ENCODE measurements at regions not wholly inside any gene's neighbourhood (a gene's known extent, or its start where the extent isn't known, plus 50 kb on each side); places are given as distances from the start of the nearest gene placed in this dataset.

GRCh38 chr1:232555494-232556210, 74.3 kb downstream of the SIPA1L2 start:
- DNase-seq (ENCODE audit: low read depth): no peak

GRCh38 chr1:232554409-232554808, 75.5 kb downstream of the SIPA1L2 start:
- no peak for DNase-seq (ENCODE audit: low read depth)

DNA sequence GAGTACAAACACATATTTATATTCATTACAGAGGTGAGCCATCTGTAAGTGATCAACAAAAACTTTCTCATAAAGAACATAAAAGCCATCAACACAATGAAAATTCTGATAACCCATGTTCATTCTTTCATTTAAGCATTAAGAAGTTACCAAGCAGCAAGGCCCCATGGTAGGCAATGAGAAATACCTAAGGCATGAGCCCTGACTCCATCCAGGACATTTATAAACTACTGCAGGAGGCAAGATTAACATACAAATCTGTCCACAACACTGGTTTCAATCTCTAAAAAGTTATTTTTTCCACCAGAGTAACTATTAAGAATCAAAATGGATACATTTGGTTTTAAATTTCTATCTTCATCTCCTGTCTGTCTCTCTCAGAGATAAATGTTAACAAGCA, 76.1 kb downstream of the SIPA1L2 start:
- DNase-seq (ENCODE audit: low read depth): no peak

DNA sequence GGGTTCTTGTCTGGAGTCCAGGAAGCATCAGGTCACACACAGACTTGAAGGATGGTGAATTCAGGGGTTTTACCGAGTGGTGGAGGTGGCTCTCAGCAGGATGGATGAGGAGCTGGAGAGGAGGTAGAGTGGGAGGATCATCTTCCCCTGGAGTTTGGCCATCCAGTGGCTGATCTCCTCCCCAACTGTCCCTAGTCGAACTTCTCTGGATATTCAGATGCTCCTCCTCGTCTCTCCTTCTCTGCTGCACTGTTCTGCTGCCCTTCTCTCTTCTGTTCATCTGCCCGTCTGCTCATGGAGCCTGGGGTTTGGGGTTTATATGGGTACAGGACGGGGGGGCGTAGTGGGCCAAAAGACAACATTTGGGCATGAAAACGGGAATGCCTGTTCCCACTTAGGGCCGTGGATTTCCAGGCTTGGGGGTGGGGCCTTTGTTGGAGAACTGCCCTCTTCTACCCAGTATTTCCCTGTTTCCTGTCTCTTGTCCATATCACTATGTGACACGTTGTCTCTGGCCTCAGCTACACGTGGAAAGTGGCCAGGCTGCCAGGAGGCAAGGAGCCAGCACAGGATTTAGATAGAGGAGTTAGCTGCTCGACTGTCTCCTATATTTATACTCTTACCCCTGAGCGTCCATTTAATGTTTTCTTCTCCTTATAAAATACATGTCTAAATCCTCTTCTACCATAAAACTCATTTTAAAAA, 76.7 kb downstream of the SIPA1L2 start:
- DNase-seq (ENCODE audit: low read depth): peak; percentile 55

GRCh38 chr1:232551386-232551785, 78.5 kb downstream of the SIPA1L2 start:
- DNase-seq (ENCODE audit: low read depth): no peak

DNA sequence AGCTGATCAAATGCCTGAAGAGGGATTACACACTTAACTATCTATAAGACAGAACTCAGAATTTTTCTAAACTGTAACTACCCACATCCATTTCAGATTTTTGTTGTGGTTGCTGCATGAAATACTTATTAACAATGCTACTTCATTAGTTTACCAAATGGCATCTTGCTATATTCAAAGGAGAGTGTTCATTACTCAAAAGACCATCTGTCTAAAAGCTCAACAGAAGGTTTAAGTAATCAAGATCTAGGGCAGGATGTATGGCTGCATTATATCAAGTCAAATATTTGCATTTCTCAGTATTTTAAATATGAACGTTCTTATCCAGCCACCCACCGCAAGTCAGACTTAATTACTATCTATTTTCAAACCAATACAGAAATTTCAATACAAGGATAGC, 79.9 kb downstream of the SIPA1L2 start:
- no peak for DNase-seq (ENCODE audit: low read depth)

- no peak for DNase-seq (ENCODE audit: low read depth)
These were observed 81.2 kb downstream of the SIPA1L2 start for GRCh38 chr1:232548691-232549090.

DNA sequence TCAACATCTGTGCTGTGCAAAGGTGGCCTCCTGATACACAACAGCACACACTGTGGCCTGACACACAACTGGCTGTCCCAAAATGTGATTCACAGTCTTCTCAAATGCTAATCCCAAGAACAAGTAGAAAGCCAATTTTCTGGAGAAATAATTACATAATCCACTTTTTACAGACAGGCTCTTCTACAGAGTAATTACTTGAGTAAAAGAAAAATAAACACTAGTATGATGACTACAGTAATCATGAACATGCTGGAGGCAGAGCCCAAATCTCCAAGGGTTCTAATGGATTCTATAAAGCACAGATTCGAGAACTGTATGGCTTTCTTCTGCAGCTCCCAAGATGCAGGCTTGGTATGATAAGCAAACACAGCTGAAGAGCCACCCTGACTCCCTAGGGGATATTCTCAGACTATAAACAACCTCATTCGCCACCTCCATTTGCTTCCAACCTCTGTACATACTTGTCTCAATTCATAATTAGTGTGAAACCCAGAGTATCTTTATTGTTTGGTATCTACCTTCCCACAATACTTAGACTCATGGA, 81.9 kb downstream of the SIPA1L2 start:
- no peak for DNase-seq (ENCODE audit: low read depth)

DNA sequence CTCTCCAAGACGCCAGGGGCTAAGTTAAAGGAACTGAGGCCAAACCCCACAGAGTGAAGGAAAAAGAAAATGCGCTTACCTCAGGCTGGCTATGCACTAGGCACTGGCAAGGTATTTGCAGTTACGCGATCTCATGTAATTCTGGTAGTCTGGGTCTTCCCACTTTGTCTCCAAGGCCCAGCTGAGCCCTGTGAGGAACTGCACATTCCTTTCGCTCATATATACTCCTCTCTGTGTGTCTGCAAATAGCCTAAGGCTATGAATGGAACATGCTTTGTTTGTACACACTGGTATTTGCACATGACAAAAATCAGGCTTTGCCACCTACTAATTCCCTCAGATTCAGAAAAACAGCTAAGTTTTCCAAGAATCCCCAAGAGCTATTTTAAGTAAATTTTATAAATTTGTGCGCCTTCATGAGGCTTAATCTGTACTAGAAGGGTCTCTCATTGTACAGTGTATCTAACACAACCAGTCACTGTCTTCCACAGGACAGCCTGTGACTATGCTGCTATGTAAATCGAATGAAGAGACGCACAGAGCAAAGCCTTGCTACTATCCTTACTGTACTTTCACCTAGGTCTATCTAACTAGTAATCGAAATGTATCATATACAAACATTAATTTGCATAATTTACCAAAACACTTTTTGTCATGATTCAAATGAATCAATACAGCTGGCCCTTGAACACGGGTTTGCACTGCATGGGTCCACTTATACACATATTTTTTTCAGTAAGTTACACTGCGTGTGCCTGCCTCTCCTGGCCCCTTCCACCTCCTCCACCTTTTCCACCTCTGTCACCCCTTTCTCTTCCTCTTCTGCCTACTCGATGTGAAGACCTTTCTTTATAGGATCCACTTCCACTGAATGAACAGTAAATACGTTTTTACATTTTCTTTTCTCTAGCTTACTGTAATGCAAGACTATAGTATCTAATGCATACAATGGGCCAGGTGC, 87.0 kb downstream of the SIPA1L2 start:
- DNase-seq (ENCODE audit: low read depth): no peak

- no peak for DNase-seq (ENCODE audit: low read depth)
These were observed 91.0 kb downstream of the SIPA1L2 start for GRCh38 chr1:232538943-232539302.

- DNase-seq (ENCODE audit: low read depth): peak; percentile 85
These were observed 91.5 kb downstream of the SIPA1L2 start for GRCh38 chr1:232538224-232538942.

DNA sequence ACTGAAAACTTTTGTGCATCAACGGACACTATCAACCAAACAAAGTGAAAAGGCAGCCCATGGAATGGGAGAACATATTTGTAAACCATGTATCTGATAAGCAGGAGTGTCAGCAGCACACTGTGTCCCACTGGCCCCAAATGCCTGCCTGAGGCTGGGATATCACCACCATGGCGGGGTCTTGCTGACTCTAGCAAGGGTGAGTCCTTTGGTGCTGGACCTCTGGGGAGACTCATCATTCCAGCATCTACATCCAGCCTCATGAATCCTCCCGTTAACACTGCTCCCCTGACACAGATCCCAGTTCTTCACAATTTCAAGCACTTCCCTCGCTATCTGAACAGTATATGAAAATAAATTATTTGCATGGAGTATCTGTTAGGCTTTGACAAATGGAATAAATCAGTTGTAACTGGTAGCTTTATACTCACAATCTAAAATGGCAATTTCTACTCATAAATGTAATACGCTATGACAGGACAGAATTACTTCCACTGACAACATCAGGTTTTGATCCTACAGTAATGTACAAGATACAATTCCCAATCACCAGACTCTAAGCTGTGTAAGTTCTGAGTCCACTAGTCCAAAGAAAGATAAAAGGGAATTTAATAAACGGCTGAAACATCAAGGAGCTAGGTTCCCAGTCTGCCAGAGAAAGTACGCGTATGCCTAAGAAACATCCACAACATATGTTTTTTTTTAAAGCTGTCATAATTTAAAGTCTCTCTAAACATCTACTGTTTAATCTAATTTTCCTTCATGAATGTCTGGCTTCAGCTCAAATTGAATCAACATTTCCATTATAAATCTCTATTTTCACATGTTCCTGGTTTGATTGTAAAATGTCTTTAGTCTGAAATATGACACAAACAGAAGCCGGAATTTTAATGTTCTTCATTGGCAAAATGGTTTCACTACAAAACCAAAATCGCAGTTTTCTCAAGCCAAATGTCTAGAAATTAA, 95.1 kb downstream of the SIPA1L2 start:
- no peak for DNase-seq (ENCODE audit: low read depth)

DNA sequence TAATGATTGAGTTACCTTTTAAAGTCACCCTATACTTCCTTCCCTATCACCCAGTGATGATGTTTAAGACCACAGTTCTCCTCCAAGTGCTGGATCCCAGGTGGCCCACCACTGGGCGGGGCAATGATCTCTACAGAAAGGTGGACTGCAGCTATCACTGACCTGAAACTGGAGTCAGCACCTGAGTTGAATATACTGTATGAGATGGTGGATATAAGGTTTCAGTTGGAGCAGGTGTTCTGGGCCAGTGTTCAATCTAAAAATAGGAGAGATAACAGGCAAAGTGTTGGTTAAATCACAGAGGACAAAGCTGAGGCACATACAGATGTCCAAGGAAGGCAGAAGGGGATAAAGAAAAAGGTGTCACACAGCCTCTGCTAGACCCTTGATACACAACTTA, 96.6 kb downstream of the SIPA1L2 start:
- no peak for DNase-seq (ENCODE audit: low read depth)

GRCh38 chr1:232532901-232533300, 97.0 kb downstream of the SIPA1L2 start:
- DNase-seq (ENCODE audit: low read depth): no peak

DNA sequence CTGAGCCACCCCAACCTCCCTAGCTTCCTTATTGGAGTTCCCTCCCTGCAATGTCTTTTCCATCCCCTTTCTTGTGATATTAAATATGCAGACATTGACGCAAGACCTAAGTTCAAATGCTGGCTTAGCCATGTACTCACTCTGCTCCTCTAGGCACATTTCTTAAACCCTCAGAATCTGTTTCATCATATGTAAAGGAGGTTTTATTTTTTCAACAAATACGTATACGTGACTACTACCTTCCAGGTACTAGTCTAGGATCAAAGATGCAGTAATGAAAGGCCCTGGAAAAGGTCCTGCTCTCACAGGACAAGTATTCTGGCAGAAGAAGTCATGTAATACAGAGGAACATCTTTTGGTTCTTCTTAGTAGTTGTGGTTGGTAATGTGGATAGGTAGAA, 98.6 kb downstream of the SIPA1L2 start:
- DNase-seq (ENCODE audit: low read depth): no peak

DNA sequence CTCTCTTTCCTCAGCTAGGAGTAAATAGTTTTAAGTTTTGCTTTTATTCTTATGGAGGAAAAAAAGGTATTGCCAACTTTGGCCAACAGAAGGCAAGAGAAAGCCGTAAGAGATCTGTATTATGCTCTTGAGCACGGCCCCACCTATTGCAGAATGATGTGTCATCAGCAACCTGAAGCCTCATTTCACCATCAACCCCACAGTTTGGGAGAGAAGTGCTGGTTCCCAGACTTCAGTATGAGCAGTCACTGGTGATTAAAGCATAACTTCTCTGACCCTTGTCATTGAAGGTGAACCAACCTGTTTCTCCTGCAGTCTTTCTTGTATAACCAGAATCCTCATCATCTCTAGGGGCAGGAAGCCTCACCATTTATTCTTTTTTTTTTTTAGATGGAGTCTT, 100.2 kb downstream of the SIPA1L2 start:
- no peak for DNase-seq (ENCODE audit: low read depth)

- DNase-seq (ENCODE audit: low read depth): no peak
These were observed 101.4 kb downstream of the SIPA1L2 start for GRCh38 chr1:232528472-232529089.

DNA sequence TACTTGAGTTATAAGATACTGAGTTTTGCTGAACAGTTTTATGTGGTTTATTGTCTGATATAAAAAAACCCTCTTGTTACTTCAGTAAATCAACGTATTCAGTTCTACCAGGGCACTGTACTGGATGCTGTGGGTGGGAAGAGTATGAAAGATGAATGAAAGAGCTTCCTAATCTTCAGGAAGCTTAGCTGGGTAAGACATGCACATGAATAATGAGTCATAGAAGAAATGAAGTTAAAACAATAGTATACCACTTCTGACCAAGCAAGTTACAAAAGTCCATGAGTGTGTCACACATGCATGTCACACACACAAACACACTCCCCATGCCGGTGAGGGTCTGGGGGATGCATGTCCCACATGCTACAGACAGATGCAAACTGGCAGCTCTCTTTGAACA, 105.9 kb downstream of the SIPA1L2 start:
- peak; percentile 63 for DNase-seq (ENCODE audit: low read depth)

DNA sequence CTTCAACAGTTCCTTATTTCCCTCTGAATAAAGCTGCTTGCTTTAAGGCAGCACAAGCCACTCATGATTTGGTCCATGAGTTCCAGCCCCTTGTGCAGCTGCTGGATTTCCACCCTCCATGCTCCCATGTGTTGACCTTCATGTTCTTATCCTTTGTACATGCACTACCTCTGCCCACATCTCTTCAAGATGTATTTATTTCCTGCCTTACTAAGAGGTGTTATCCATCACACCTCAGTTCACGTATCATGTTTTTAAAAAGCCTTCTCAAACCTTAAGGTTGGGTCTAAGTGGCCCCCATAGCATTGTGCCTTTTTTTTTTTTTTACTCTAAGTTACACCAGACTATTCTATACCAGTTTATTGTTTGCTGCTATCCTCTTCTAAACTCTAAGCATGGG, 107.7 kb downstream of the SIPA1L2 start:
- DNase-seq (ENCODE audit: low read depth): no peak

DNA sequence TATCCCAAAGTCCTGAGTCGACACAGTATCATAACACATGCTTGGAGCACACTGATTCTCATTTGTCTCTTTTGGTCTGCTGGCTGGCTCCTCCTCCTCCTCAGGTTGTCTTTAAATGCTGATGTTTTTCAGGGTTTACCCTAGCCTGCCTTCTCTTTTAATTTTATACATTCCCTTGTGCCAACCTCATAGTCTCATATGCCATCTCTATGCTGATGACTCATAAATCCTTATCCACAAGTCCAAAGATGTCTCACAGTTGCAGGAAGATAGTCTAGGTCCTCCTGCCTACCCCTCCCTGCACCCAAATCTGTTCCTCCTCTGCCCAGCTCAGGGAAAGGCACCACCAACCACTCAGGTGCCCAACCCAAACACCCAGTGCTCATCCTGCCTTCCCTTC, 108.3 kb downstream of the SIPA1L2 start:
- DNase-seq (ENCODE audit: low read depth): peak; percentile 48
